GM21529 (cell line): ENCODE measurements at regions not wholly inside any gene's neighbourhood (a gene's known extent, or its start where the extent isn't known, plus 50 kb on each side); places are given as distances from the start of the nearest gene placed in this dataset.
"Not testable (repeated sequence)": the region's sequence is repeated elsewhere in the genome, so short reads cannot be mapped to it uniquely, and the experiment has no call there.

ENCODE experiments used
- ATAC-seq: cut with Tn5 transposase; IDR thresholded peaks from one replicate; pipeline ENCODE4 v1.9.1; 2021; ENCODE audit not compliant: unreplicated experiment

GRCh38 chr5:117748336-117748735 is 1173.7 kb upstream of the SEMA6A start:
- no peak for ATAC-seq

- no peak for ATAC-seq
These were observed 1168.7 kb upstream of the SEMA6A start for GRCh38 chr5:117743337-117743736.

GRCh38 chr5:117741655-117742206 is 1167.1 kb upstream of the SEMA6A start:
- no peak for ATAC-seq

GRCh38 chr5:117740268-117740667 is 1165.6 kb upstream of the SEMA6A start:
- no peak for ATAC-seq

- no peak for ATAC-seq
These were observed 1163.9 kb upstream of the SEMA6A start for GRCh38 chr5:117738571-117738970.

GRCh38 chr5:117736698-117737097 is 1162.1 kb upstream of the SEMA6A start:
- no peak for ATAC-seq

GRCh38 chr5:117734056-117734455 is 1159.4 kb upstream of the SEMA6A start:
- no peak for ATAC-seq

- ATAC-seq = no peak
These were observed 1158.4 kb upstream of the SEMA6A start for GRCh38 chr5:117733051-117733450.

GRCh38 chr5:117732264-117732663 is 1157.6 kb upstream of the SEMA6A start:
- ATAC-seq = no peak

GRCh38 chr5:117731446-117731845 is 1156.8 kb upstream of the SEMA6A start:
- no peak for ATAC-seq

GRCh38 chr5:117720784-117721183 is 1146.2 kb upstream of the SEMA6A start:
- ATAC-seq = not testable (repeated sequence)

- no peak for ATAC-seq
These were observed 1144.8 kb upstream of the SEMA6A start for GRCh38 chr5:117719413-117719812.

- ATAC-seq = no peak
These were observed 1139.1 kb upstream of the SEMA6A start for GRCh38 chr5:117713585-117714198.

- ATAC-seq = no peak
These were observed 1126.4 kb upstream of the SEMA6A start for GRCh38 chr5:117701062-117701461.

GRCh38 chr5:117692606-117693005 is 1118.0 kb upstream of the SEMA6A start:
- ATAC-seq = no peak

- ATAC-seq = no peak
These were observed 1116.7 kb upstream of the SEMA6A start for GRCh38 chr5:117691081-117691870.

- no peak for ATAC-seq
These were observed 1116.0 kb upstream of the SEMA6A start for GRCh38 chr5:117690612-117691011.

- no peak for ATAC-seq
These were observed 1112.3 kb upstream of the SEMA6A start for GRCh38 chr5:117686926-117687325.

GRCh38 chr5:117682416-117682815 is 1107.8 kb upstream of the SEMA6A start:
- ATAC-seq = no peak

GRCh38 chr5:117681431-117682254 is 1107.0 kb upstream of the SEMA6A start:
- no peak for ATAC-seq

- no peak for ATAC-seq
These were observed 1105.8 kb upstream of the SEMA6A start for GRCh38 chr5:117680426-117680825.
